HCT116 (cell line): ENCODE measurements at regions not wholly inside any gene's neighbourhood (a gene's known extent, or its start where the extent isn't known, plus 50 kb on each side); places are given as distances from the start of the nearest gene placed in this dataset.

Source experiments
- ATAC-seq: fragments of 200-7000 bp; cut with Tn5 transposase; 2 replicates; pipeline ENCODE4 v1.9.1; 2020; ENCODE audit warnings: mild to moderate bottlenecking, moderate library complexity
- BruUV-seq: library from RNA; stranded (reverse); fragments of 400-500 nt; replicated peaks from 2 replicates; lab custom pipeline; 2021; lab: Mats Ljungman, UMichigan
- CTCF ChIA-PET: fragments of 300-600 bp; sonication (Branson Sonifier 250); formaldehyde crosslinking; loops from one replicate; lab custom pipeline; 2021; ENCODE audit warnings: antibody characterized with exemption; lab: Charles Lee
- POLR2A ChIA-PET: fragments of 300-600, 350-600 bp; sonication (Branson Sonifier 250); formaldehyde crosslinking; loops from one replicate; lab custom pipeline; 2021; ENCODE audit warnings: antibody characterized with exemption; lab: Charles Lee
- RAD21 ChIA-PET, 2 experiments: fragments of 300-600 bp; sonication (Branson Sonifier 250); formaldehyde crosslinking; loops; one replicate each; lab custom pipeline; 2023; ENCODE audit warnings: low total read pairs in 2 of 2; ENCODE audit not compliant: uncharacterized antibody in 2 of 2, unreplicated experiment in 2 of 2, low non-redundant PET in 1 of 2; lab: Charles Lee
- DNase-seq: peaks from one replicate; pipeline ENCODE4 v3.0.0-alpha.2; 2010; ENCODE audit warnings: low read depth, low spot score
- H2AFZ ChIP-seq: fragments of 200-600 bp; shearing (Covaris generic), sonication (generic); 2 replicates; pipeline ENCODE4 v1.6.1; 2017; ENCODE audit warnings: low read depth, mixed run types, mixed read lengths, antibody characterized with exemption, low read length; ENCODE audit not compliant: poor library complexity, severe bottlenecking
- H3K27ac ChIP-seq: 2 replicates; pipeline ENCODE4 v1.5.1; 2012; ENCODE audit warnings: low read depth, low read length
- H3K27me3 ChIP-seq: fragments of 200-600 bp; sonication (generic); 2 replicates; pipeline ENCODE4 v1.6.1; 2016; ENCODE audit warnings: mixed run types, low read length, mixed read lengths; ENCODE audit not compliant: insufficient read depth
- H3K36me3 ChIP-seq, 2 experiments: fragments of 200-500 bp in 1 of 2; fragments of 200-600 bp in 1 of 2; sonication (Bioruptor generic) in 1 of 2; sonication (generic) in 1 of 2; 2 replicates each; pipeline versions ENCODE4 v1.5.1 to v1.6.1; 2014 to 2016; ENCODE audit warnings: low read length in 2 of 2, inconsistent platforms in 1 of 2, mixed read lengths in 1 of 2, mixed run types in 1 of 2; ENCODE audit not compliant: insufficient read depth in 2 of 2, control insufficient read depth in 1 of 2
- H3K4me1 ChIP-seq, 2 experiments: fragments of 200-600 bp in 1 of 2; sonication (generic) in 1 of 2; 2 replicates each; pipeline versions ENCODE4 v1.5.1 to v1.6.1; 2012 to 2017; ENCODE audit warnings: low read length in 2 of 2, inconsistent platforms in 1 of 2, mild to moderate bottlenecking in 1 of 2, mixed read lengths in 1 of 2, mixed run types in 1 of 2, moderate library complexity in 1 of 2; ENCODE audit not compliant: insufficient read depth in 2 of 2, control insufficient read depth in 1 of 2
- H3K4me2 ChIP-seq: fragments of 200-600 bp; sonication (generic); 2 replicates; pipeline ENCODE4 v1.6.1; 2017; ENCODE audit warnings: mixed run types, low read length, mixed read lengths
- H3K4me3 ChIP-seq, 2 experiments: fragments of 200-600 bp in 1 of 2; sonication (generic) in 1 of 2; replicated peaks in 1 of 2; 2 replicates each; pipeline ENCODE4 v1.5.1; 2011 to 2016; ENCODE audit warnings: low read length in 2 of 2, control low read depth in 1 of 2, low read depth in 1 of 2, mild to moderate bottlenecking in 1 of 2, mixed read lengths in 1 of 2, mixed run types in 1 of 2
- H3K79me2 ChIP-seq: fragments of 200-600 bp; sonication (generic); 2 replicates; pipeline ENCODE4 v1.6.1; 2017; ENCODE audit warnings: mild to moderate bottlenecking, mixed run types, low read length, moderate library complexity, mixed read lengths; ENCODE audit not compliant: insufficient read depth
- H3K9ac ChIP-seq: fragments of 200-600 bp; sonication (generic); 2 replicates; pipeline ENCODE4 v1.6.1; 2016; ENCODE audit warnings: low read length, mixed read lengths
- H3K9me2 ChIP-seq: fragments of 200-600 bp; sonication (generic), shearing (Covaris generic); 2 replicates; pipeline ENCODE4 v1.6.1; 2017; ENCODE audit warnings: mixed run types, mild to moderate bottlenecking, moderate library complexity; ENCODE audit not compliant: insufficient read depth
- H3K9me3 ChIP-seq, 2 experiments: fragments of 200-500 bp in 1 of 2; fragments of 200-600 bp in 1 of 2; sonication (Bioruptor generic) in 1 of 2; sonication (generic) in 1 of 2; 2 replicates each; pipeline ENCODE4 v1.6.1; 2014 to 2017; ENCODE audit warnings: low read length in 2 of 2, mixed read lengths in 2 of 2, inconsistent platforms in 1 of 2, low read depth in 1 of 2, mild to moderate bottlenecking in 1 of 2, mixed run types in 1 of 2, moderate library complexity in 1 of 2; ENCODE audit not compliant: control insufficient read depth in 1 of 2, insufficient read depth in 1 of 2
- H4K20me1 ChIP-seq: fragments of 200-600 bp; sonication (generic), shearing (Covaris generic); 2 replicates; pipeline ENCODE4 v1.6.1; 2017; ENCODE audit warnings: mixed run types, mild to moderate bottlenecking, moderate library complexity; ENCODE audit not compliant: insufficient read depth
- CBX3 ChIP-seq: IDR thresholded peaks from 2 replicates; pipeline ENCODE4 v1.6.1; 2012; ENCODE audit warnings: low read depth
- CEBPB ChIP-seq: IDR thresholded peaks from 2 replicates; pipeline ENCODE4 v1.6.1; 2012; ENCODE audit warnings: low read depth
- EGR1 ChIP-seq: IDR thresholded peaks from 2 replicates; pipeline ENCODE4 v1.6.1; 2012; ENCODE audit warnings: low read depth
- ELF1 ChIP-seq: IDR thresholded peaks from 2 replicates; pipeline ENCODE4 v1.6.1; 2012; ENCODE audit warnings: low read depth, borderline replicate concordance
- FOSL1 ChIP-seq: IDR thresholded peaks from 2 replicates; pipeline ENCODE4 v1.6.1; 2012; ENCODE audit warnings: low read depth
- POLR2A ChIP-seq: IDR thresholded peaks from 2 replicates; pipeline ENCODE4 v1.7.0; 2011; ENCODE audit warnings: borderline replicate concordance; ENCODE audit not compliant: insufficient read depth, insufficient read length; ENCODE audit errors: extremely low read depth
- RAD21 ChIP-seq: IDR thresholded peaks from 2 replicates; pipeline ENCODE4 v1.6.1; 2012; ENCODE audit warnings: low read depth, mild to moderate bottlenecking
- SP1 ChIP-seq: IDR thresholded peaks from 2 replicates; pipeline ENCODE4 v1.6.1; 2012; ENCODE audit warnings: low read depth
- TCF7L2 ChIP-seq: IDR thresholded peaks from 2 replicates; pipeline ENCODE4 v1.7.0; 2011; ENCODE audit warnings: borderline replicate concordance, inconsistent platforms; ENCODE audit not compliant: insufficient read depth, insufficient read length; ENCODE audit errors: extremely low read depth
- YY1 ChIP-seq: IDR thresholded peaks from 2 replicates; pipeline ENCODE4 v1.6.1; 2011; ENCODE audit warnings: low read length, low read depth, moderate library complexity, mild to moderate bottlenecking; ENCODE audit not compliant: insufficient replicate concordance; ENCODE audit errors: extremely low read depth
- ZNF274 ChIP-seq: fragments of 200-500 bp; sonication (Bioruptor generic); IDR thresholded peaks from 2 replicates; pipeline ENCODE4 v1.6.1; 2014; ENCODE audit warnings: mild to moderate bottlenecking, low read depth, low read length, inconsistent platforms
- intact Hi-C: fragments of 100-400 bp; cut with micrococcal nuclease; formaldehyde crosslinking; loops from 2 replicates; pipeline ENCODE4 v1.10.0; 2022
- TF ChIP-seq, protein P1 (sequence below): IDR thresholded peaks from 2 replicates; pipeline ENCODE4 v1.6.1; 2011; ENCODE audit warnings: mild to moderate bottlenecking, low read length, moderate library complexity; ENCODE audit not compliant: insufficient replicate concordance; ENCODE audit errors: extremely low read depth
- TF ChIP-seq, protein P2 (sequence below), 3 experiments: fragments of 200-600 bp in 1 of 3; sonication (generic) in 1 of 3; IDR thresholded peaks in 2 of 3; conservative IDR thresholded peaks in 1 of 3; 2 replicates each; pipeline ENCODE4 v1.5.1; 2012 to 2017; ENCODE audit warnings: low read depth in 2 of 3, low read length in 2 of 3, antibody characterized with exemption in 1 of 3, borderline replicate concordance in 1 of 3, control low read depth in 1 of 3, mild to moderate bottlenecking in 1 of 3, mixed read lengths in 1 of 3, mixed run types in 1 of 3, moderate library complexity in 1 of 3; ENCODE audit not compliant: insufficient read depth in 1 of 3
- TF ChIP-seq, protein P3 (sequence below): IDR thresholded peaks from 2 replicates; pipeline ENCODE4 v1.6.1; 2012

DNA sequence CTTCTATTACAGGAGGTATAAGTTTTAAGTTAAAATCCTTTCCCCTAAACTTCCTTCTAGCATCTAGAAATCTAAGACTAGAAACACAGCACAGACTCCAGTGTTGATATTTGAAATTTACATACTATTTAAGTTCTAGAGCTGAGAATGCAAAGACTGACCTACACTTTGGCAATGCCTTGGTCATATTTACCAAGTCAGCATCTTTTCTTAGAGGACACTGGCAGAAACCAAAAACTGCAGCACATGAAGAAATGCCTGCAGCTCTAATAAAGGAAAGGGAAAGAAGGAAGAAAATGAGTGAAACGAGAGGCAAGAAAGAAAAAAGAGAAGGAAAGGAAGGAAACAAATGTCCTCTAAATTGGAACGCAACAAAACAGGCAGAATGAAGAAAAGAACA, 443.7 kb upstream of the RASGEF1B start:
- Histone ChIP-seq H3K27me3 (peaks cover 25% of the 10 kb centered on the region), H4K20me1 (no peaks in the 10 kb centered on the region), H3K4me3 (no peak overlapping the region), H3K4me2 (no peak overlapping the region), H3K79me2 (no peaks in the 10 kb centered on the region), H3K9me2 (no peaks in the 10 kb centered on the region), H3K27ac (no peak overlapping the region), H3K36me3 (no peaks in the 10 kb centered on the region), H3K9ac (no peak overlapping the region), H3K4me1 (no peaks in the 10 kb centered on the region), H2AFZ (no peak overlapping the region), H3K9me3 (no peaks in the 10 kb centered on the region)
- intact Hi-C loops = loop anchor here (10.0 kb wide), 1 partner anchor 349 kb away; no protein-coding TSS in a partner anchor
- no peak for DNase-seq
- BruUV-seq = no TSS peak
- ChIA-PET RAD21 (no interaction called here), CTCF (no interaction called here), POLR2A (no interaction called here)
- TF ChIP-seq ELF1 (no peak), CBX3 (no peak), EGR1 (no peak), YY1 (no peak), FOSL1 (no peak), ZNF274 (no peak), SP1 (no peak), POLR2A (no peak), RAD21 (no peak), TCF7L2 (no peak), CEBPB (no peak)
- TF ChIP-seq, protein P1, sequence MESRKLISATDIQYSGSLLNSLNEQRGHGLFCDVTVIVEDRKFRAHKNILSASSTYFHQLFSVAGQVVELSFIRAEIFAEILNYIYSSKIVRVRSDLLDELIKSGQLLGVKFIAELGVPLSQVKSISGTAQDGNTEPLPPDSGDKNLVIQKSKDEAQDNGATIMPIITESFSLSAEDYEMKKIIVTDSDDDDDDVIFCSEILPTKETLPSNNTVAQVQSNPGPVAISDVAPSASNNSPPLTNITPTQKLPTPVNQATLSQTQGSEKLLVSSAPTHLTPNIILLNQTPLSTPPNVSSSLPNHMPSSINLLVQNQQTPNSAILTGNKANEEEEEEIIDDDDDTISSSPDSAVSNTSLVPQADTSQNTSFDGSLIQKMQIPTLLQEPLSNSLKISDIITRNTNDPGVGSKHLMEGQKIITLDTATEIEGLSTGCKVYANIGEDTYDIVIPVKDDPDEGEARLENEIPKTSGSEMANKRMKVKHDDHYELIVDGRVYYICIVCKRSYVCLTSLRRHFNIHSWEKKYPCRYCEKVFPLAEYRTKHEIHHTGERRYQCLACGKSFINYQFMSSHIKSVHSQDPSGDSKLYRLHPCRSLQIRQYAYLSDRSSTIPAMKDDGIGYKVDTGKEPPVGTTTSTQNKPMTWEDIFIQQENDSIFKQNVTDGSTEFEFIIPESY = no peak
- TF ChIP-seq, protein P2, sequence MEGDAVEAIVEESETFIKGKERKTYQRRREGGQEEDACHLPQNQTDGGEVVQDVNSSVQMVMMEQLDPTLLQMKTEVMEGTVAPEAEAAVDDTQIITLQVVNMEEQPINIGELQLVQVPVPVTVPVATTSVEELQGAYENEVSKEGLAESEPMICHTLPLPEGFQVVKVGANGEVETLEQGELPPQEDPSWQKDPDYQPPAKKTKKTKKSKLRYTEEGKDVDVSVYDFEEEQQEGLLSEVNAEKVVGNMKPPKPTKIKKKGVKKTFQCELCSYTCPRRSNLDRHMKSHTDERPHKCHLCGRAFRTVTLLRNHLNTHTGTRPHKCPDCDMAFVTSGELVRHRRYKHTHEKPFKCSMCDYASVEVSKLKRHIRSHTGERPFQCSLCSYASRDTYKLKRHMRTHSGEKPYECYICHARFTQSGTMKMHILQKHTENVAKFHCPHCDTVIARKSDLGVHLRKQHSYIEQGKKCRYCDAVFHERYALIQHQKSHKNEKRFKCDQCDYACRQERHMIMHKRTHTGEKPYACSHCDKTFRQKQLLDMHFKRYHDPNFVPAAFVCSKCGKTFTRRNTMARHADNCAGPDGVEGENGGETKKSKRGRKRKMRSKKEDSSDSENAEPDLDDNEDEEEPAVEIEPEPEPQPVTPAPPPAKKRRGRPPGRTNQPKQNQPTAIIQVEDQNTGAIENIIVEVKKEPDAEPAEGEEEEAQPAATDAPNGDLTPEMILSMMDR (IDR thresholded peaks at IDR 0.05 in 2 of 3, conservative IDR thresholded peaks at IDR 0.05 in 1 of 3; ENCODE audit: borderline replicate concordance in 1 of 3, insufficient read depth in 1 of 3, low read depth in 2 of 3, low read length in 2 of 3) = no peak
- TF ChIP-seq, protein P3, sequence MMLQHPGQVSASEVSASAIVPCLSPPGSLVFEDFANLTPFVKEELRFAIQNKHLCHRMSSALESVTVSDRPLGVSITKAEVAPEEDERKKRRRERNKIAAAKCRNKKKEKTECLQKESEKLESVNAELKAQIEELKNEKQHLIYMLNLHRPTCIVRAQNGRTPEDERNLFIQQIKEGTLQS = no peak
- ATAC-seq = no peak
